ENCODE measurements at regions not wholly inside any gene's neighbourhood (a gene's known extent, or its start where the extent isn't known, plus 50 kb on each side); places are given as distances from the start of the nearest gene placed in this dataset.
"Not testable (repeated sequence)": the region's sequence is repeated elsewhere in the genome, so short reads cannot be mapped to it uniquely, and the experiment has no call there.

DNA sequence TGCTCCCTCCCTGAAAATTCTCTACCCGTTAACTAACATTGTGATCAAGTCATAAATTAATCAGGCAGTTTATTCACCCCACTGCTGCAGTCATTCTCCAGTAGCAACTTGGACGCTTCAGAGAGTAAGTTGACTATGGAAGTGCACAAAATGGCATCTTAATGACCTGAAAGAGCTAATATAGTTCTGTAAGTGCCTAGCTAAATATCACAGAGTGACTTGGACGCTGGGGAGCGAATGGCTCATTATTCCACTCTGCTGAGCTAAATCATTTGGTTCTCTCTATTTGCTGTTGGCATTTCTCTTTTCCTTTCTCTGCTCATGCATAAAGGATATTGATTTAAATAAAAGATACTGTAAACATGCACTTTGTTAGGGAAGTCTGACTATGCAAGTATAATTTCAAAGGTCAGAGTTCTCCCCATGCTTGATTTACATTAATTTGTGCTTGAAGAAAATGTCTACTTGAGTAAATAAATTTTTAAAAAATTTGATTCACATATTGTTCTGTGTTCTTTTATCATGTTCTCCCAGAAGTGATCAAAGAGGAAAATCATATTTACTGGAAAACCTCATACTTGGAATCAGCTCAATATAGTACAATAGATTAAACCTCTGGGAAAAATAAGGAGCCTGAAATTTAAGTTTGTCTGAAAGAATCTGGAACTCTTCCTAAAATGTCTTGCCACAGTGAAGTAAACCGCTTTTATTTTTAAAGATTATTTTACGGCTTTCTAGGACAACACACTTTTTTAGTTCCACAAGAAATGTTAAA is 169.5 kb upstream of the HAPLN1 start:
- DNase-seq = no peak

GRCh38 chr5:83877911-83878706 is 157.5 kb upstream of the HAPLN1 start:
- DNase-seq = no peak

- no peak for DNase-seq
Measured at GRCh38 chr5:83871533-83872395, 151.1 kb upstream of the HAPLN1 start.

DNA sequence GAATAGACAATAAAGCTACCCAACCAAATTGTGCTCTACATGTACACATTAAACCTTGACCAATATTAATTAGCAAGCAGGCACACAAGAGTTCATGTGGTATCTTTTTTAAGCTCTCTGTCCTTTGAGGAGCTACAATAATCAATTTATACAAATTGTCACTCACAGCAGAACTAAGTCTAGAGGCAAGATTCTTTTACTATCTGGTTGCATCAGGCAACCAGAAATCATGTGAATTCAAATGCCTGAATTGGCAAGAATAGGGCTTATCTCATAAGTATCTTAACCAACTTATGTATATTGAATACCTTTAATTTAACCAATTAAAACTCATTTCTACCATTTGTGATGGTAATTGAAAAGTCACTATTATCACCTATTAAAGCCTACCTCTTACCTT is 145.5 kb upstream of the HAPLN1 start:
- DNase-seq = no peak

GRCh38 chr5:83865579-83865978 is 144.9 kb upstream of the HAPLN1 start:
- no peak for DNase-seq

DNA sequence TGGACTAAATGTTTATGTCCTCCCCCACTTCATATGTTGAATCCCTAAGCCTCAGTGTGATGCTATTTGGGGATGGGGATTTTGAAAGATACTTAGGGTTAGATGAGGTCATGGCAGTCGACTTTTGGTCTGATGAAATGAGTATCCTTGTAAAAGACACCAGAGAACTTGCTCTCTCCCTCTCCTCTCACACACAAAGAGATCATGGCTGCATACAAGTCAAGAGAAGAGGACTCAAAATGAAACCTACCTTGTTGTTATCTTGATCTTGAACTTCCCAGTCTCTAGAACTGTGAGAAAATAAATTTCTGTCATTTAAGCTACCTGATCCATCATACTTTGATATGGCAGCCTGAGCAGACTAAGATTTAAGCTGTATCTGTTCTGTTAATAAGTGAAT is 144.0 kb upstream of the HAPLN1 start:
- DNase-seq = no peak

DNA sequence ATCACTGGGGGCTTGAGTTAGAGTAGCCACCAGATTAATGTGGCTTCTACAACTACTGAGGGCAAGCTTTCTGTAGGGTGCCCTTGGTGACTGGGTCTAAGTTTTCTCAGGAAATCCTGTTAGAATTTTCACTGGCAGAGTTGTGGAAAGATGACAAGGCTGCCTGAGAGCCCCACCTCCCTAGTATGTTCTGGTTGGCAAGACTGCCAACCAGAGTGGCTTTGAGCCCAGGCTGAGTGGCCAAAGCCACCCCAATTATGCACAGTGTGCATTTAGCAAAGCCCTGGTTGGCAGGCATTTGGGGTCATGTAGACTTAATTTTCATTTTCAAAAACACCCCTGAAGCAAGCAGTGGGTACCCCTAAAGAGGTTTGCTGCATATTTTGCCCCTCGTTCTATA is 136.7 kb upstream of the HAPLN1 start:
- DNase-seq = no peak

- DNase-seq = peak; percentile 11
Measured at GRCh38 chr5:83856881-83857280, 136.2 kb upstream of the HAPLN1 start.

- not testable (repeated sequence) for DNase-seq
Measured at GRCh38 chr5:83850412-83850811, 129.8 kb upstream of the HAPLN1 start.

GRCh38 chr5:83848941-83849340 is 128.3 kb upstream of the HAPLN1 start:
- DNase-seq = no peak

DNA sequence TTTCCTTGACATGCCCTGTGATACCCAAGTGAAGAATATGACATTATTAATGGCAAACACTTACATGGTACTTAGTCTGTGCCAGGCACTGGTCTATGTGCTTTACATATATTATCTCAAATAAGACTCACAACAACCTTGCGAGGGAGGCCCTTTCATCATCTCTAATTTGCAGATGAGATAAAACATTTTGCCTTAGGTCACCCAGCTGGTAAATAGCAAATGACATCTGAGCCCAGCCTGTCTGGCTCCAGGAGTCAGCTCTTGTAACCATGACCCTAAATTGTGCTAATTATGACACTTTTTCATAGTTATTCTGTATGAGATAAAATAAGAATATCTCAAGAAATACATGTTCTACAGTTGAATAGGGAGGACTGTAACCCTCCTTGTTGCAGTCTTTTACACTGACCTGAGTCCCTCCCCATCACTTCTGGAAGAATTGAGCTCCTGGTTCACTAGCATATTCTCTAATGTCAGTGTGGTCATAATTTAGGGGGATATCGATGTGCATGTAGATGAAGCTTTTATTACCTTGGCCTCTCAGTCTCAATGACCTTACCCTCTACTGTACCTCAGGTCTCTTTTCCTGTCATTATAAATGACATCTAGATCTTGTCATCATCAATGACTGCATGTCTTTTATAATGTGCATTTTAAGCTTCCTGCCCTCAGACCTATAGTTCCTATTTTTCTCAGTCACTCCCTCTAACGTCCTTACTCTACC is 126.1 kb upstream of the HAPLN1 start:
- DNase-seq = no peak

DNA sequence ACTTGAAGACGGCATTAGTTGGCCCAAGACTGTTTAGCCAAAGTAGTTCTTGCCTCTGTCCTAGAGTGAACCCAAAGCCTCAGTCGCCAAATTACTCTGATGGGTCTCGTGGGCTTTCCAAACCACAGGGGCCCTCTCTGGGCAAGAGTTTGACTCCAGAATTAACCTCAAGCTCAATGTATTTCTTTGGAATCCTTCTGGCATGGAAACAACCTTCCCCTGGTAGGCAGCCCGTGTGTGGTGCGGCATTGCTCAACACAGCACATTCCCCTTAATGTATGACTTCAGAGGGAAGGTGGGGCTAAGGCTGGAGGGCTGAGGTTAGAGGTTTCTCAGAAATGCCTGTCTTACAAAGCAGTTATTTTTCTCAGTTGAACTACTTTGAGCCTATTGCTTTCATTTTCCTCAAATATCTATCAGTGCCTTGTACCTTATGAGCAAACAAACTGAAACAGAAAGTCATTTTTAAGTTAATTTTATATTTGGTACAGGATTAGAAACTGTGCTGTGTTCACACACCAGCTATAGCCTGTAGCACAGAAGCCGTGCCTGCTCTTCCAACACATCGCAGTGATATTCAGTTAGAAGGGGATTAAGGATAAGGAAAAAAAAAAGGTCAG is 123.9 kb upstream of the HAPLN1 start:
- DNase-seq = no peak

- no peak for DNase-seq
Measured at GRCh38 chr5:83839788-83840187, 119.1 kb upstream of the HAPLN1 start.

- no peak for DNase-seq
Measured at GRCh38 chr5:83839256-83839655, 118.6 kb upstream of the HAPLN1 start.

DNA sequence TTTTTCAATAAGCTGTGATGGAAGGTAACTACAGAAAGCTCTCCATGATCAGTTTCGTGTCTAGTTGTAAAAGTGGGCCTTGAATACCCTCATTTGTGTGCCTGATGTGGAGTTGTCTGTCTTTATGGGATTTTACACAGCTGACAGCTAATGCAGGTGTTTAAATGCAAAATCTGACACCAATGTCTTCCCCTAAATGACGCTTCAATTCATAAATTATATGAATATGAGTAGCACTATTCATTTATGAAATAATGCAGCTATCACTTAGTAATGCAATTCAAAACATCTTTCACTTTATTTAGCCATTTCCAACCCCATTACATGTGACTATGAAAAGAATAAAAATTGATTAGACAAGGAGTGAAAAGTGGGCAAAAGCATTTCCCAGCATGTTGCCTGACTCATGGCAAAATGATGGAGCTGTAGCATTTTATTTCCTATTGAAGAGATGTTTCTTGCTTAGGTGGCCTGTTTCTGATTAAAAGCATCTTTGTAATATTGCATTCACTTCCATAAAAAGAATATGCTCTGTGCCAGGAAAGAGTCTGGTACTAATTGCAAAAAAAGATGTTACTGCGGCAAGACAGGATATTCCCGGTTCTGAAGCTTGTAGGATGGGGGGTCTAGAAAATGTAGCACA is 116.7 kb upstream of the HAPLN1 start:
- DNase-seq = no peak

GRCh38 chr5:83834306-83834705 is 113.7 kb upstream of the HAPLN1 start:
- DNase-seq = no peak

DNA sequence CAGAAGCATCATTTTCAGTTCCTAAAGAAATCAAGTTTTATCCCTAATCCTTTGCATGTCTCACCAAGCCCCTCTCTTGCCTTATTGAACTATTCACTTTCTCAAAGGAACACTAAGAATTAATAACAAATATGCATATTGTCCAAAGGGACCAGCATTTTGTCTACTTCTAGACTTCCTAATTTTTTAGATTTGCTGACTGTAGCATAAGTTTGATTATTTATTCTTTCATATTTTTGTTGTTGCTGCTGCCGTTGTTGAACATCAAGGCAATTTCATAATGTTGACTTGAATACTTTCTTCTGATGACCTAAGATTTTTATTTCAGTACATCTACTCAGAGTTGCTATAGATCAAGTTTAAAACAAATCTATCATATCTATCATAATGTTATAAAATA is 111.2 kb upstream of the HAPLN1 start:
- DNase-seq = no peak

- no peak for DNase-seq
Measured at GRCh38 chr5:83827111-83827557, 106.5 kb upstream of the HAPLN1 start.

- DNase-seq = no peak
Measured at GRCh38 chr5:83817591-83817990, 96.9 kb upstream of the HAPLN1 start.

GRCh38 chr5:83815661-83816060 is 95.0 kb upstream of the HAPLN1 start:
- no peak for DNase-seq

GRCh38 chr5:83810511-83810910 is 89.9 kb upstream of the HAPLN1 start:
- DNase-seq = no peak

- DNase-seq = no peak
Measured at GRCh38 chr5:83802686-83803085, 82.0 kb upstream of the HAPLN1 start.
